ENCODE measurements at regions not wholly inside any gene's neighbourhood (a gene's known extent, or its start where the extent isn't known, plus 50 kb on each side); places are given as distances from the start of the nearest gene placed in this dataset.
"Not testable (repeated sequence)": the region's sequence is repeated elsewhere in the genome, so short reads cannot be mapped to it uniquely, and the experiment has no call there.

DNA sequence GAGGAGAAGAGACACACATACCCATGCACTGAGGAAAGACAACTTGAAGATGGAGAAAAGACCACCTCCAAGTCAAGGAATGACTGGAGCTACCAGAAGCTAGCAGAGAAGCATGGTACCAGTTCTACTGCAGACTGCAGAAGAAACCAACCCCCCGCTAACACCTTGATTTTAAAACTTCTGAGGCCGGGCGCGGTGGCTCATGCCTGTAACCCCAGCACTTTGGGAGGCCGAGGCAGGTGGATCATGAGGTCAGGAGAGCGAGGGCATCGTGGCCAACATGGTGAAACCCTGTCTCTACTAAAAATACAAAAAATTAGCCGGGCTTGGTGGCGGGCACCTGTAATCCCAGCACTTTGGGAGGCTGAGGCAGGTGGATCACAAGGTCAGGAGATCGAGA lies 240.0 kb downstream of the ASMT start:
- TF ChIP-seq POLR2A, POLR2AphosphoS5 (IDR thresholded peaks at IDR 0.05): not testable (repeated sequence)
- TF ChIP-seq, protein P1, sequence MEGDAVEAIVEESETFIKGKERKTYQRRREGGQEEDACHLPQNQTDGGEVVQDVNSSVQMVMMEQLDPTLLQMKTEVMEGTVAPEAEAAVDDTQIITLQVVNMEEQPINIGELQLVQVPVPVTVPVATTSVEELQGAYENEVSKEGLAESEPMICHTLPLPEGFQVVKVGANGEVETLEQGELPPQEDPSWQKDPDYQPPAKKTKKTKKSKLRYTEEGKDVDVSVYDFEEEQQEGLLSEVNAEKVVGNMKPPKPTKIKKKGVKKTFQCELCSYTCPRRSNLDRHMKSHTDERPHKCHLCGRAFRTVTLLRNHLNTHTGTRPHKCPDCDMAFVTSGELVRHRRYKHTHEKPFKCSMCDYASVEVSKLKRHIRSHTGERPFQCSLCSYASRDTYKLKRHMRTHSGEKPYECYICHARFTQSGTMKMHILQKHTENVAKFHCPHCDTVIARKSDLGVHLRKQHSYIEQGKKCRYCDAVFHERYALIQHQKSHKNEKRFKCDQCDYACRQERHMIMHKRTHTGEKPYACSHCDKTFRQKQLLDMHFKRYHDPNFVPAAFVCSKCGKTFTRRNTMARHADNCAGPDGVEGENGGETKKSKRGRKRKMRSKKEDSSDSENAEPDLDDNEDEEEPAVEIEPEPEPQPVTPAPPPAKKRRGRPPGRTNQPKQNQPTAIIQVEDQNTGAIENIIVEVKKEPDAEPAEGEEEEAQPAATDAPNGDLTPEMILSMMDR (IDR thresholded peaks at IDR 0.05 in 8 of 11, conservative IDR thresholded peaks at IDR 0.05 in 3 of 11), result not testable (repeated sequence)

All from spleen (tissue), 7 donors.